A549 (cell line): ENCODE measurements at regions not wholly inside any gene's neighbourhood (a gene's known extent, or its start where the extent isn't known, plus 50 kb on each side); places are given as distances from the start of the nearest gene placed in this dataset.

ENCODE experiments used
- ATAC-seq, 2 experiments: fragments of 200-7000 bp in 1 of 2; fragments of >200 bp in 1 of 2; cut with Nextera tagmentation in 1 of 2; cut with Tn5 transposase in 1 of 2; 3 replicates each; pipeline versions ENCODE4 v1.8.0 to v1.9.1; 2018 to 2020; ENCODE audit warnings: mild to moderate bottlenecking in 1 of 2, moderate library complexity in 1 of 2
- CTCF ChIA-PET: fragments of 300-600 bp; sonication (Branson Sonifier 250); formaldehyde crosslinking; extraction: SDS; loops from one replicate; lab custom pipeline; 2021; ENCODE audit warnings: antibody characterized with exemption, inconsistent platforms; lab: Yijun Ruan, JAX
- POLR2A ChIA-PET: fragments of 350-600 bp; formaldehyde crosslinking; extraction: SDS; loops from one replicate; lab custom pipeline; 2021; ENCODE audit warnings: antibody characterized with exemption, inconsistent platforms; lab: Yijun Ruan, JAX
- DNase-seq, 2 experiments: peaks; one replicate each; pipeline versions ENCODE4 v3.0.0 to v3.0.0-alpha.2; 2011 to 2016; ENCODE audit warnings: low read depth in 1 of 2, low spot score in 1 of 2
- FAIRE-seq: peaks from 2 replicates; lab custom pipeline; 2011; peaks lifted over from hg19 to GRCh38; lab: Jason Lieb, UNC
- H3K27ac ChIP-seq, 2 experiments: fragments of >200 bp; sonication (Bioruptor Twin); formaldehyde crosslinking; 3 replicates each; pipeline ENCODE4 v1.5.1; 2016 to 2017
- H3K4me1 ChIP-seq: fragments of >200 bp; sonication (Bioruptor Twin); formaldehyde crosslinking; 3 replicates; pipeline ENCODE4 v1.6.1; 2016
- H3K4me2 ChIP-seq: fragments of >200 bp; sonication (Bioruptor Twin); formaldehyde crosslinking; 3 replicates; pipeline ENCODE4 v1.6.1; 2016
- H3K4me3 ChIP-seq: fragments of >200 bp; sonication (Bioruptor Twin); formaldehyde crosslinking; 3 replicates; pipeline ENCODE4 v1.5.1; 2016
- H3K9me3 ChIP-seq: fragments of >200 bp; sonication (Bioruptor Twin); formaldehyde crosslinking; 3 replicates; pipeline ENCODE4 v1.6.1; 2016
- ATOH8 ChIP-seq: fragments of 250-450 bp; sonication (Bioruptor Pico); IDR thresholded peaks from 2 replicates; pipeline ENCODE4 v1.5.0; 2020; ENCODE audit warnings: low read depth, mild to moderate bottlenecking, moderate library complexity
- BCL3 ChIP-seq: fragments of >200 bp; sonication (Bioruptor Twin); formaldehyde crosslinking; IDR thresholded peaks from 3 replicates; pipeline ENCODE4 v1.6.1; 2016
- CEBPB ChIP-seq, 2 experiments: fragments of >200 bp in 1 of 2; sonication (Bioruptor Twin) in 1 of 2; formaldehyde crosslinking in 1 of 2; IDR thresholded peaks; 2 replicates each; pipeline ENCODE4 v1.6.1; 2012 to 2016
- CHD4 ChIP-seq: fragments of 200-600 bp; sonication (generic); IDR thresholded peaks from 2 replicates; pipeline ENCODE4 v1.6.1; 2016; ENCODE audit warnings: antibody characterized with exemption, mild to moderate bottlenecking, borderline replicate concordance
- EP300 ChIP-seq, 2 experiments: fragments of >200 bp; sonication (Bioruptor Twin); formaldehyde crosslinking; IDR thresholded peaks; 2 replicates in 1 of 2; 3 replicates in 1 of 2; pipeline ENCODE4 v1.6.1; 2016 to 2017
- FOSB ChIP-seq: fragments of 250-450 bp; sonication (Bioruptor Pico); IDR thresholded peaks from 2 replicates; pipeline ENCODE4 v1.5.0; 2020; ENCODE audit warnings: mild to moderate bottlenecking, moderate library complexity
- GATA3 ChIP-seq: IDR thresholded peaks from 2 replicates; pipeline ENCODE4 v1.6.1; 2012; ENCODE audit warnings: borderline replicate concordance
- HDAC2 ChIP-seq: fragments of 200-600 bp; sonication (generic); IDR thresholded peaks from 2 replicates; pipeline ENCODE4 v1.6.1; 2016
- HES2 ChIP-seq: fragments of >200 bp; sonication (Bioruptor Twin); formaldehyde crosslinking; IDR thresholded peaks from 2 replicates; pipeline ENCODE4 v1.6.1; 2016
- HMGXB4 ChIP-seq: fragments of 250-450 bp; sonication (Bioruptor Pico); IDR thresholded peaks from 2 replicates; pipeline ENCODE4 v1.5.0; 2021; ENCODE audit warnings: mild to moderate bottlenecking, moderate library complexity, borderline replicate concordance
- HOXB13 ChIP-seq: fragments of 250-450 bp; sonication (Bioruptor Pico); IDR thresholded peaks from 2 replicates; pipeline ENCODE4 v1.5.0; 2020; ENCODE audit warnings: low read depth, mild to moderate bottlenecking, moderate library complexity
- MAZ ChIP-seq: fragments of 150-350 bp; IDR thresholded peaks from 2 replicates; pipeline ENCODE4 v1.6.1; 2014; ENCODE audit warnings: antibody characterized with exemption, low read depth, low read length, borderline replicate concordance
- NPAS2 ChIP-seq: fragments of 250-450 bp; sonication (Bioruptor Pico); IDR thresholded peaks from 2 replicates; pipeline ENCODE4 v1.8.0; 2022; ENCODE audit warnings: mild to moderate bottlenecking, moderate library complexity, borderline replicate concordance
- NR3C1 ChIP-seq: fragments of >200 bp; sonication (Bioruptor Twin); formaldehyde crosslinking; IDR thresholded peaks from 3 replicates; pipeline ENCODE4 v1.6.1; 2017
- PHF8 ChIP-seq: fragments of 200-600 bp; sonication (generic); IDR thresholded peaks from 2 replicates; pipeline ENCODE4 v1.6.1; 2016; ENCODE audit warnings: low read depth, mild to moderate bottlenecking, antibody characterized with exemption, moderate library complexity, borderline replicate concordance
- POLR2A ChIP-seq: IDR thresholded peaks from 2 replicates; pipeline ENCODE4 v1.6.1; 2012; ENCODE audit warnings: mild to moderate bottlenecking, low read length
- POLR2AphosphoS2 ChIP-seq: conservative IDR thresholded peaks from 2 replicates; pipeline ENCODE4 v1.6.1; 2012; ENCODE audit warnings: low read length, improper control_type of control experiment, inconsistent platforms
- RARB ChIP-seq: fragments of 250-450 bp; sonication (Bioruptor Pico); IDR thresholded peaks from 2 replicates; pipeline ENCODE4 v1.8.0; 2021; ENCODE audit warnings: mild to moderate bottlenecking, moderate library complexity
- RFX5 ChIP-seq: fragments of 450-650 bp; IDR thresholded peaks from 2 replicates; pipeline ENCODE4 v1.7.1; 2014; ENCODE audit warnings: antibody characterized with exemption, mild to moderate bottlenecking, moderate library complexity
- RNF2 ChIP-seq: fragments of 200-600 bp; sonication (generic); IDR thresholded peaks from 2 replicates; pipeline ENCODE4 v1.6.1; 2016; ENCODE audit warnings: low read depth, mild to moderate bottlenecking, antibody characterized with exemption, moderate library complexity, borderline replicate concordance
- TP53 ChIP-seq: fragments of 250-450 bp; sonication (Bioruptor Pico); IDR thresholded peaks from 2 replicates; pipeline ENCODE4 v1.5.0; 2021; ENCODE audit warnings: mild to moderate bottlenecking, moderate library complexity
- ZFP36 ChIP-seq: fragments of 450-650 bp; IDR thresholded peaks from 2 replicates; pipeline ENCODE4 v1.6.1; 2014; ENCODE audit warnings: borderline replicate concordance; ENCODE audit not compliant: partially characterized antibody
- ZSCAN20 ChIP-seq: fragments of 250-450 bp; sonication (Bioruptor Pico); IDR thresholded peaks from 2 replicates; pipeline ENCODE4 v1.8.0; 2022; ENCODE audit warnings: mild to moderate bottlenecking, moderate library complexity
- WGBS: methylation state at CpG from one replicate; pipeline ENCODE4 v1.1.6; 2017; ENCODE audit errors: missing lambda C conversion rate; 5-methylcytosine and 5-hydroxymethylcytosine counted together
- TF ChIP-seq, protein P1 (sequence below): IDR thresholded peaks from 2 replicates; pipeline ENCODE4 v1.6.1; 2012
- TF ChIP-seq, protein P2 (sequence below): fragments of 200-600 bp; sonication (generic); IDR thresholded peaks from 2 replicates; pipeline ENCODE4 v1.6.1; 2016; ENCODE audit warnings: antibody characterized with exemption, mild to moderate bottlenecking, moderate library complexity

DNA sequence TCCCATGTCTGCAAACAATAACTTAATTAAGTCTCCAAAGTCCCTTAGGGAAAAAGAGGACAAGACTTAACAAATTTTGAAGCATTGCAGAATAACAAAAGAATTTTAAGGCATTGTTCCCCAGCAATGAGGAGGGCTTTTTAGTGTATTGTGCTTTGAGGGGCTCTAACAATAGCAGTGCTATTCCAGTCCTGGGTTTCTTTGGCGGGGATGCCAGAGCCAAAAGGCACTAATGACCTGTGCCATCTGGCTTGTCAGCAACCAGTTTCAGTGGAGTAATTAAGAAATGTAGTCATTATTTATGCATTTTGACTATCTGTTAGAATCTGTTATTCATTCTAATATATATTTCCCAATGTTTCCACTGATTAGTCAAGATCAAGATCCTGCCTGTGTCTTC is 575.4 kb downstream of the SPRY1 start:
- no peak overlapping the region for H3K4me3 ChIP-seq
- FAIRE-seq = no peak
- no peak for ATAC-seq
- TF ChIP-seq NR3C1 (no peak), EP300 (IDR thresholded peaks at IDR 0.05) (no peak), CEBPB (IDR thresholded peaks at IDR 0.05) (no peak), ZSCAN20 (CRISPR knock-in tag) (no peak), HOXB13 (CRISPR knock-in tag) (no peak), HDAC2 (no peak), FOSB (CRISPR knock-in tag) (no peak), BCL3 (no peak)
- TF ChIP-seq, protein P1, sequence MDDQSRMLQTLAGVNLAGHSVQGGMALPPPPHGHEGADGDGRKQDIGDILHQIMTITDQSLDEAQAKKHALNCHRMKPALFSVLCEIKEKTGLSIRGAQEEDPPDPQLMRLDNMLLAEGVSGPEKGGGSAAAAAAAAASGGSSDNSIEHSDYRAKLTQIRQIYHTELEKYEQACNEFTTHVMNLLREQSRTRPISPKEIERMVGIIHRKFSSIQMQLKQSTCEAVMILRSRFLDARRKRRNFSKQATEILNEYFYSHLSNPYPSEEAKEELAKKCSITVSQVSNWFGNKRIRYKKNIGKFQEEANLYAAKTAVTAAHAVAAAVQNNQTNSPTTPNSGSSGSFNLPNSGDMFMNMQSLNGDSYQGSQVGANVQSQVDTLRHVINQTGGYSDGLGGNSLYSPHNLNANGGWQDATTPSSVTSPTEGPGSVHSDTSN = no peak
- TF ChIP-seq, protein P2, sequence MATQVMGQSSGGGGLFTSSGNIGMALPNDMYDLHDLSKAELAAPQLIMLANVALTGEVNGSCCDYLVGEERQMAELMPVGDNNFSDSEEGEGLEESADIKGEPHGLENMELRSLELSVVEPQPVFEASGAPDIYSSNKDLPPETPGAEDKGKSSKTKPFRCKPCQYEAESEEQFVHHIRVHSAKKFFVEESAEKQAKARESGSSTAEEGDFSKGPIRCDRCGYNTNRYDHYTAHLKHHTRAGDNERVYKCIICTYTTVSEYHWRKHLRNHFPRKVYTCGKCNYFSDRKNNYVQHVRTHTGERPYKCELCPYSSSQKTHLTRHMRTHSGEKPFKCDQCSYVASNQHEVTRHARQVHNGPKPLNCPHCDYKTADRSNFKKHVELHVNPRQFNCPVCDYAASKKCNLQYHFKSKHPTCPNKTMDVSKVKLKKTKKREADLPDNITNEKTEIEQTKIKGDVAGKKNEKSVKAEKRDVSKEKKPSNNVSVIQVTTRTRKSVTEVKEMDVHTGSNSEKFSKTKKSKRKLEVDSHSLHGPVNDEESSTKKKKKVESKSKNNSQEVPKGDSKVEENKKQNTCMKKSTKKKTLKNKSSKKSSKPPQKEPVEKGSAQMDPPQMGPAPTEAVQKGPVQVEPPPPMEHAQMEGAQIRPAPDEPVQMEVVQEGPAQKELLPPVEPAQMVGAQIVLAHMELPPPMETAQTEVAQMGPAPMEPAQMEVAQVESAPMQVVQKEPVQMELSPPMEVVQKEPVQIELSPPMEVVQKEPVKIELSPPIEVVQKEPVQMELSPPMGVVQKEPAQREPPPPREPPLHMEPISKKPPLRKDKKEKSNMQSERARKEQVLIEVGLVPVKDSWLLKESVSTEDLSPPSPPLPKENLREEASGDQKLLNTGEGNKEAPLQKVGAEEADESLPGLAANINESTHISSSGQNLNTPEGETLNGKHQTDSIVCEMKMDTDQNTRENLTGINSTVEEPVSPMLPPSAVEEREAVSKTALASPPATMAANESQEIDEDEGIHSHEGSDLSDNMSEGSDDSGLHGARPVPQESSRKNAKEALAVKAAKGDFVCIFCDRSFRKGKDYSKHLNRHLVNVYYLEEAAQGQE = no peak
- TF ChIP-seq, all 56 proteins: peak for 0
- WGBS = 29% methylated on average over 1 of the region's 1 CpG
- no peak overlapping the region for H3K27ac ChIP-seq
- H3K4me1 ChIP-seq = no peaks in the 10 kb centered on the region
- no peaks in the 10 kb centered on the region for H3K9me3 ChIP-seq
- DNase-seq = no peak
- ChIA-PET POLR2A (no interaction called here), CTCF (no interaction called here)
- H3K4me2 ChIP-seq = no peak overlapping the region

DNA sequence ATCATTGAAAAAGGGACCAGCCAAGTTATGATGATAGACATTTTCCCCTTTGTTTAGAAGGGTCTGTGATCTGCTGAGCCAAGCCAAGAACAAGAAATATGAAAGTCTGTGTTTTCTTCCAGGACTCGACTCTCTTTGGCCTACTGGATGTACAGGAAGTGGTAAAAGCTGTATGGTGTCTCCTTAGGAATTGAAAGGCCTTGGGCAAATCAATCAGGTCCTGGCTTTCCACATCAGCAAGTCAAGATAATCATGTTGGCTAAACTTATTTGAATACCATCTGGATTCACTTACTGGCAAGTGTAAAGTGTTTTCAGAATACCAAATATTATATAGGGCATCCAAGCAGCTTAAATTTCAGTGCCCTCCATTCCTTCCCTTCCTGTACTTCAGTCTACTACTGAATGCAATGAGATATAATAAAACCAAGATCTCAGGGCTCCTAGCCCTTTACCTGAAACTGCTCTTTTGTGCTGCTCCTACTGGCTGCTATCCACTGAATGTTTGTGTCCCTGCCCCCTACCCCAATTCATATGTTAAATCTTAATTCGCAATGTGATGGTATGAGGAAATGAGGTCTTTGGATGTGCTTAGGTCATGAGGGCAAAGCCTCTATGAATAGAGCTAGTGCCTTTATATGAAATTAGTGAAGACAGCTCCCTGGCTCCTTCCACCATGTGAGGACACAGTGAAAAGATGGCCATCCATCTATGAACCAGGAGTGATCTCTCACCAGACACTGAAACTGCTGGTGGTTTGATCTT is 578.0 kb downstream of the SPRY1 start:
- FAIRE-seq (no peak), DNase-seq (no peak), ATAC-seq (no peak)
- TF ChIP-seq CEBPB (IDR thresholded peaks at IDR 0.05) = no peak
- TF ChIP-seq POLR2AphosphoS2 = no peak
- no peak for TF ChIP-seq TP53
- TF ChIP-seq ZFP36 = no peak
- TF ChIP-seq ATOH8 (CRISPR knock-in tag) = no peak
- no peak for TF ChIP-seq RFX5
- TF ChIP-seq RNF2 = no peak
- TF ChIP-seq ZSCAN20 (CRISPR knock-in tag) = no peak
- Histone ChIP-seq H3K4me2 (no peak overlapping the region), H3K4me3 (no peak overlapping the region), H3K27ac (no peak overlapping the region), H3K4me1 (no peaks in the 10 kb centered on the region), H3K9me3 (no peaks in the 10 kb centered on the region)
- POLR2A ChIA-PET = no interaction called here
- CTCF ChIA-PET = no interaction called here
- WGBS = 31% methylated on average over 2 of the region's 2 CpGs

DNA sequence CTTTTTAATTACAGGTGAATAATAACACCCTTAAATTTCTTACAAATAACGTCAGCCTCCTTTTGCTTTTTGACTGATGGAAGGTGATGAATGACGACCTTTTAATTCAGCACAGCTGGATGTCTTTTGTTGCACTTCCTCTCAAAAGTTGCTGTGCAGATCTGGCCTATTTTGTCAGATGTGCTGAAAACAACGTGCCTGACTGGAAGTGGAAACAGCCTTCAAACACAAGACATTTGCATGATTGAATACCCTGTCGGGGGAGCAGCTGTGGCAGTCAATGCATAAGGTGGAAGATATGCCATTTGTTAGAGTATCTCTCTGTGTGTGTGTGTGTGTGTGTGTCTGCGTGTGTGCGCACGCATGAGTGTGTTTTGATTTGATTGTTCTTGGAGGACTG is 579.7 kb downstream of the SPRY1 start:
- FAIRE-seq = no peak
- CTCF ChIA-PET = no interaction called here
- H3K9me3 ChIP-seq = no peaks in the 10 kb centered on the region
- no peak for ATAC-seq
- no peak overlapping the region for H3K27ac ChIP-seq
- no peak for DNase-seq
- WGBS = 49% methylated on average over 7 of the region's 7 CpGs
- POLR2A ChIA-PET = no interaction called here
- no peak overlapping the region for H3K4me3 ChIP-seq
- H3K4me2 ChIP-seq = no peak overlapping the region
- H3K4me1 ChIP-seq = no peaks in the 10 kb centered on the region
- TF ChIP-seq CHD4 (no peak), GATA3 (no peak), HES2 (no peak), TP53 (no peak), HMGXB4 (CRISPR knock-in tag) (no peak), RARB (CRISPR knock-in tag) (no peak), NR3C1 (no peak), MAZ (no peak), NPAS2 (no peak), PHF8 (no peak), POLR2A (no peak)
